B cell (primary cell): ENCODE measurements at regions not wholly inside any gene's neighbourhood (a gene's known extent, or its start where the extent isn't known, plus 50 kb on each side); places are given as distances from the start of the nearest gene placed in this dataset.

Source experiments
- ATAC-seq: fragments of 200-7000 bp; cut with Tn5 transposase; one replicate; pipeline ENCODE4 v1.10.0; 2021; ENCODE audit warnings: low read depth, mild to moderate bottlenecking, moderate number of reproducible peaks, moderate library complexity
- CTCF ChIA-PET: fragments of 350-600 bp; sonication (Branson Sonifier 250); formaldehyde crosslinking; loops from one replicate; lab custom pipeline; 2021; ENCODE audit warnings: antibody characterized with exemption, inconsistent platforms; lab: Charles Lee
- POLR2A ChIA-PET: fragments of 350-600 bp; sonication (Branson Sonifier 250); formaldehyde crosslinking; loops from one replicate; lab custom pipeline; 2021; ENCODE audit warnings: antibody characterized with exemption; lab: Charles Lee
- DNase-seq: peaks from one replicate; pipeline ENCODE4 v3.0.0; 2013
- H2AFZ ChIP-seq: 2 replicates; pipeline ENCODE4 v1.6.1; 2012; ENCODE audit warnings: mild to moderate bottlenecking, low read depth, low read length; ENCODE audit not compliant: insufficient read depth, poor library complexity, severe bottlenecking
- H3K27ac ChIP-seq, 2 donors: 1 replicate in 1 of 2; 2 replicates in 1 of 2; pipeline ENCODE4 v1.5.1; 2012 to 2013; ENCODE audit warnings: low read length in 2 of 2, mild to moderate bottlenecking in 2 of 2, moderate library complexity in 1 of 2
- H3K27me3 ChIP-seq, 4 experiments: fragments of 200-600 bp in 1 of 4; sonication (generic) in 1 of 4; replicated peaks in 1 of 4; 1 replicate in 2 of 4; 2 replicates in 2 of 4; pipeline versions ENCODE4 v1.6.1 to v1.7.0; 2013 to 2016; ENCODE audit warnings: low read length in 3 of 4, mild to moderate bottlenecking in 2 of 4, mixed read lengths in 1 of 4, moderate library complexity in 1 of 4; ENCODE audit not compliant: insufficient read depth in 4 of 4, control insufficient read depth in 3 of 4; ENCODE audit errors: control extremely low read depth in 1 of 4
- H3K36me3 ChIP-seq, 2 experiments: replicated peaks in 1 of 2; 1 replicate in 1 of 2; 2 replicates in 1 of 2; pipeline versions ENCODE4 v1.6.1 to v1.7.1; 2013; ENCODE audit warnings: low read length in 1 of 2; ENCODE audit not compliant: insufficient read depth in 2 of 2, control insufficient read depth in 1 of 2; ENCODE audit errors: control extremely low read depth in 1 of 2, extremely low read depth in 1 of 2
- H3K4me1 ChIP-seq, 2 donors: fragments of 200-600 bp in 1 of 2; sonication (generic) in 1 of 2; 1 replicate in 1 of 2; 2 replicates in 1 of 2; pipeline versions ENCODE4 v1.5.1 to v1.6.1; 2013 to 2017; ENCODE audit warnings: low read length in 2 of 2; ENCODE audit not compliant: control insufficient read depth in 2 of 2, insufficient read depth in 2 of 2
- H3K4me2 ChIP-seq: replicated peaks from 2 replicates; pipeline ENCODE3; 2012; ENCODE audit warnings: mild to moderate bottlenecking, low read depth, low read length; ENCODE audit not compliant: poor library complexity, severe bottlenecking
- H3K4me3 ChIP-seq, 5 experiments: fragments of 200-600 bp in 1 of 5; sonication (generic) in 1 of 5; 1 replicate in 3 of 5; 2 replicates in 2 of 5; pipeline versions ENCODE4 v1.5.1 to v1.7.0; 2011 to 2016; ENCODE audit warnings: low read length in 4 of 5, mild to moderate bottlenecking in 4 of 5, low read depth in 2 of 5, control low read depth in 1 of 5, moderate library complexity in 1 of 5; ENCODE audit not compliant: insufficient read depth in 1 of 5; ENCODE audit errors: control extremely low read depth in 1 of 5, extremely low read depth in 1 of 5
- H3K79me2 ChIP-seq: fragments of 200-600 bp; sonication (generic); one replicate; pipeline ENCODE4 v1.6.0; 2016; ENCODE audit warnings: low read length; ENCODE audit not compliant: control insufficient read depth, insufficient read depth
- H3K9ac ChIP-seq: fragments of 200-600 bp; sonication (generic); 2 replicates; pipeline ENCODE4 v1.6.1; 2017; ENCODE audit warnings: mild to moderate bottlenecking, low read length, moderate library complexity
- H3K9me3 ChIP-seq, 3 donors: one replicate each; pipeline versions ENCODE4 v1.6.1 to v1.7.1; 2013; ENCODE audit warnings: low read length in 2 of 3; ENCODE audit not compliant: control insufficient read depth in 2 of 3, insufficient read depth in 1 of 3; ENCODE audit errors: control extremely low read depth in 1 of 3
- H4K20me1 ChIP-seq: 2 replicates; pipeline ENCODE4 v1.6.0; 2012; ENCODE audit warnings: mild to moderate bottlenecking, low read length; ENCODE audit not compliant: insufficient read depth, control insufficient read depth, poor library complexity, severe bottlenecking
- H3K27ac Mint-ChIP-seq: one replicate; pipeline ENCODE4 v1.8.0; 2021; ENCODE audit warnings: mixed read lengths
- H3K27me3 Mint-ChIP-seq: one replicate; pipeline ENCODE4 v1.8.0; 2021; ENCODE audit warnings: mixed read lengths
- H3K4me1 Mint-ChIP-seq: one replicate; pipeline ENCODE4 v1.8.0; 2021; ENCODE audit warnings: mixed read lengths
- H3K4me3 Mint-ChIP-seq: one replicate; pipeline ENCODE4 v1.8.0; 2021; ENCODE audit warnings: mixed read lengths
- H3K9me3 Mint-ChIP-seq: one replicate; pipeline ENCODE4 v1.8.0; 2022; ENCODE audit warnings: mixed read lengths; ENCODE audit not compliant: insufficient read depth
- CTCF ChIP-seq: fragments of 200-600 bp; IDR thresholded peaks from one replicate; pipeline ENCODE4 v1.8.0; 2022; ENCODE audit warnings: antibody characterized with exemption, mild to moderate bottlenecking
- EZH2 ChIP-seq: IDR thresholded peaks from 2 replicates; pipeline ENCODE4 v1.6.1; 2012; ENCODE audit warnings: borderline replicate concordance, low read depth, mild to moderate bottlenecking, moderate library complexity, low read length; ENCODE audit not compliant: insufficient read depth, poor library complexity, severe bottlenecking
- WGBS: methylation state at CpG from one replicate; pipeline ENCODE4 v1.1.5; 2013; ENCODE audit warnings: missing lambda C conversion rate; ENCODE audit not compliant: insufficient coverage; 5-methylcytosine and 5-hydroxymethylcytosine counted together
- intact Hi-C: fragments of 100-400 bp; cut with micrococcal nuclease; formaldehyde crosslinking; loops from one replicate; pipeline ENCODE4 v1.10.0; 2022

GRCh38 chr2:220811115-220811514 lies 761.0 kb downstream of the EPHA4 start:
- no peak overlapping the region for H3K27ac Mint-ChIP-seq
- H3K27me3 ChIP-seq, result no peaks in the 10 kb centered on the region
- no peaks in the 10 kb centered on the region for H3K79me2 ChIP-seq
- ChIA-PET CTCF (no interaction called here), POLR2A (no interaction called here)
- ATAC-seq, result no peak
- WGBS, result no CpG with 5 or more reads among the region's 1 CpG
- H4K20me1 ChIP-seq, result no peaks in the 10 kb centered on the region
- no peak overlapping the region for H3K27ac ChIP-seq
- DNase-seq, result no peak
- no peaks in the 10 kb centered on the region for H3K4me1 Mint-ChIP-seq
- no peaks in the 10 kb centered on the region for H3K4me1 ChIP-seq
- no peak overlapping the region for H3K4me3 Mint-ChIP-seq
- no peak overlapping the region for H3K4me2 ChIP-seq
- H3K9me3 ChIP-seq, result no peaks in the 10 kb centered on the region
- no peak overlapping the region for H2AFZ ChIP-seq
- H3K27me3 Mint-ChIP-seq, result no peaks in the 10 kb centered on the region
- H3K9ac ChIP-seq, result no peak overlapping the region
- H3K9me3 Mint-ChIP-seq, result no peaks in the 10 kb centered on the region
- intact Hi-C loops, result no loop called here
- H3K4me3 ChIP-seq, result no peak overlapping the region
- H3K36me3 ChIP-seq, result no peaks in the 10 kb centered on the region
- TF ChIP-seq CTCF (no peak), EZH2 (no peak)

GRCh38 chr2:220811952-220812570 lies 760.0 kb downstream of the EPHA4 start:
- no peaks in the 10 kb centered on the region for H3K4me1 ChIP-seq
- no peaks in the 10 kb centered on the region for H3K4me1 Mint-ChIP-seq
- no peak overlapping the region for H2AFZ ChIP-seq
- ATAC-seq, result no peak
- ChIA-PET POLR2A (no interaction called here), CTCF (no interaction called here)
- H3K27me3 ChIP-seq, result no peaks in the 10 kb centered on the region
- no peaks in the 10 kb centered on the region for H3K36me3 ChIP-seq
- no peak overlapping the region for H3K4me3 ChIP-seq
- H3K27me3 Mint-ChIP-seq, result no peaks in the 10 kb centered on the region
- TF ChIP-seq CTCF (no peak), EZH2 (no peak)
- no peak overlapping the region for H3K4me3 Mint-ChIP-seq
- no peaks in the 10 kb centered on the region for H4K20me1 ChIP-seq
- H3K27ac Mint-ChIP-seq, result no peak overlapping the region
- H3K9me3 Mint-ChIP-seq, result no peaks in the 10 kb centered on the region
- no peak for DNase-seq
- no peak overlapping the region for H3K9ac ChIP-seq
- H3K27ac ChIP-seq, result no peak overlapping the region
- WGBS, result no CpG with 5 or more reads among the region's 1 CpG
- H3K9me3 ChIP-seq, result no peaks in the 10 kb centered on the region
- H3K79me2 ChIP-seq, result no peaks in the 10 kb centered on the region
- no peak overlapping the region for H3K4me2 ChIP-seq
- intact Hi-C loops, result no loop called here
